HEK293T (cell line): ENCODE measurements at regions not wholly inside any gene's neighbourhood (a gene's known extent, or its start where the extent isn't known, plus 50 kb on each side); places are given as distances from the start of the nearest gene placed in this dataset.

Experiments
- CTCF ChIA-PET: fragments of 350-600 bp; formaldehyde crosslinking; extraction: SDS; loops from one replicate; lab custom pipeline; 2021; ENCODE audit warnings: antibody characterized with exemption, inconsistent platforms; lab: Yijun Ruan, JAX
- POLR2A ChIA-PET: fragments of 350-600 bp; formaldehyde crosslinking; extraction: SDS; loops from one replicate; lab custom pipeline; 2020; ENCODE audit warnings: antibody characterized with exemption, inconsistent platforms; lab: Yijun Ruan, JAX
- DNase-seq: peaks from one replicate; pipeline ENCODE4 v3.0.0; 2012; ENCODE audit warnings: mixed read lengths; ENCODE audit errors: extremely low spot score
- ARNT ChIP-seq: fragments of 450-650 bp; IDR thresholded peaks from 2 replicates; pipeline ENCODE4 v1.6.1; 2017; ENCODE audit warnings: mild to moderate bottlenecking
- BHLHE40 ChIP-seq: fragments of 450-650 bp; IDR thresholded peaks from 2 replicates; pipeline ENCODE4 v1.6.1; 2016; ENCODE audit warnings: mild to moderate bottlenecking, moderate library complexity, borderline replicate concordance
- CTBP1 ChIP-seq: fragments of 450-650 bp; IDR thresholded peaks from 2 replicates; pipeline ENCODE4 v1.6.1; 2016; ENCODE audit warnings: borderline replicate concordance
- ELF4 ChIP-seq: fragments of 450-650 bp; IDR thresholded peaks from 2 replicates; pipeline ENCODE4 v1.6.1; 2017; ENCODE audit warnings: antibody characterized with exemption
- FOXA1 ChIP-seq: fragments of 450-650 bp; IDR thresholded peaks from 2 replicates; pipeline ENCODE4 v1.6.1; 2016; ENCODE audit warnings: mild to moderate bottlenecking
- FOXK2 ChIP-seq: fragments of 450-650 bp; IDR thresholded peaks from 2 replicates; pipeline ENCODE4 v1.6.1; 2016; ENCODE audit warnings: mild to moderate bottlenecking
- FOXM1 ChIP-seq: fragments of 450-650 bp; IDR thresholded peaks from 2 replicates; pipeline ENCODE4 v1.6.1; 2017; ENCODE audit warnings: mild to moderate bottlenecking, borderline replicate concordance
- HDGF ChIP-seq: fragments of 450-650 bp; IDR thresholded peaks from 2 replicates; pipeline ENCODE4 v1.6.1; 2017; ENCODE audit warnings: antibody characterized with exemption, borderline replicate concordance
- L3MBTL2 ChIP-seq: fragments of 450-650 bp; conservative IDR thresholded peaks from 2 replicates; pipeline ENCODE4 v1.6.1; 2016; ENCODE audit warnings: mild to moderate bottlenecking
- LEF1 ChIP-seq: fragments of 450-650 bp; IDR thresholded peaks from 2 replicates; pipeline ENCODE4 v1.6.1; 2017; ENCODE audit warnings: mild to moderate bottlenecking, borderline replicate concordance
- NFRKB ChIP-seq: fragments of 450-650 bp; IDR thresholded peaks from 2 replicates; pipeline ENCODE4 v1.6.1; 2016; ENCODE audit warnings: mild to moderate bottlenecking, moderate library complexity
- PKNOX1 ChIP-seq: fragments of 450-650 bp; IDR thresholded peaks from 2 replicates; pipeline ENCODE4 v1.6.1; 2016
- SP1 ChIP-seq: fragments of 450-650 bp; IDR thresholded peaks from 2 replicates; pipeline ENCODE4 v1.6.1; 2017
- SUZ12 ChIP-seq: fragments of 450-650 bp; IDR thresholded peaks from 2 replicates; pipeline ENCODE4 v1.6.1; 2016; ENCODE audit warnings: mild to moderate bottlenecking
- TARDBP ChIP-seq: fragments of 450-650 bp; IDR thresholded peaks from 2 replicates; pipeline ENCODE4 v1.6.1; 2016
- ZNF384 ChIP-seq: fragments of 450-650 bp; IDR thresholded peaks from 2 replicates; pipeline ENCODE4 v1.6.1; 2016

GRCh38 chr16:85248342-85248741 lies 136.1 kb upstream of the CIBAR2 start:
- ChIA-PET POLR2A (no interaction called here), CTCF (interaction anchor here (0.5 to 0.7 kb wide), 2 partner anchors 24 to 492 kb away, joined by 3 read pairs; no protein-coding TSS in a partner anchor)
- DNase-seq: no peak
- TF ChIP-seq TARDBP (no peak), ARNT (no peak), NFRKB (no peak), CTBP1 (no peak), FOXA1 (no peak), FOXM1 (no peak), SP1 (no peak), HDGF (no peak), ELF4 (no peak), ZNF384 (no peak), PKNOX1 (no peak), FOXK2 (no peak), L3MBTL2 (no peak), LEF1 (no peak), BHLHE40 (no peak), SUZ12 (no peak)

- ChIA-PET CTCF (no interaction called here), POLR2A (no interaction called here)
- TF ChIP-seq SUZ12: no peak
- TF ChIP-seq BHLHE40: no peak
- TF ChIP-seq NFRKB: no peak
- TF ChIP-seq FOXA1: no peak
- no peak for TF ChIP-seq TARDBP
- TF ChIP-seq ARNT: no peak
- no peak for TF ChIP-seq ZNF384
- no peak for TF ChIP-seq SP1
- TF ChIP-seq HDGF: no peak
- TF ChIP-seq ELF4: no peak
- TF ChIP-seq CTBP1: no peak
- no peak for TF ChIP-seq L3MBTL2
- TF ChIP-seq PKNOX1: no peak
- no peak for TF ChIP-seq LEF1
- TF ChIP-seq FOXM1: no peak
- DNase-seq: no peak
Observed at GRCh38 chr16:85248857-85249256, 136.6 kb upstream of the CIBAR2 start.

- POLR2A ChIA-PET: no interaction called here
- no peak for DNase-seq
- CTCF ChIA-PET: no interaction called here
- TF ChIP-seq SP1 (no peak), NFRKB (no peak), LEF1 (no peak), FOXA1 (no peak), CTBP1 (no peak), SUZ12 (no peak), ZNF384 (no peak), ARNT (no peak), PKNOX1 (no peak), FOXK2 (no peak), BHLHE40 (no peak), ELF4 (no peak), L3MBTL2 (no peak), HDGF (no peak), TARDBP (no peak), FOXM1 (no peak)
Observed at GRCh38 chr16:85249418-85250146, 137.3 kb upstream of the CIBAR2 start.

GRCh38 chr16:85250147-85250463 lies 137.8 kb upstream of the CIBAR2 start:
- POLR2A ChIA-PET: no interaction called here
- TF ChIP-seq LEF1 (no peak), L3MBTL2 (no peak), FOXA1 (no peak), PKNOX1 (no peak), ELF4 (no peak), HDGF (no peak), FOXM1 (no peak), TARDBP (no peak), SP1 (no peak), ARNT (no peak), CTBP1 (no peak), FOXK2 (no peak), BHLHE40 (no peak), NFRKB (no peak), ZNF384 (no peak), SUZ12 (no peak)
- DNase-seq: no peak
- CTCF ChIA-PET: no interaction called here

GRCh38 chr16:85250609-85251223 lies 138.4 kb upstream of the CIBAR2 start:
- ChIA-PET CTCF (no interaction called here), POLR2A (no interaction called here)
- DNase-seq: no peak
- no peak for TF ChIP-seq NFRKB
- no peak for TF ChIP-seq HDGF
- TF ChIP-seq FOXA1: no peak
- TF ChIP-seq CTBP1: no peak
- TF ChIP-seq FOXM1: no peak
- no peak for TF ChIP-seq FOXK2
- TF ChIP-seq ELF4: no peak
- TF ChIP-seq ZNF384: no peak
- no peak for TF ChIP-seq L3MBTL2
- TF ChIP-seq BHLHE40: no peak
- no peak for TF ChIP-seq PKNOX1
- no peak for TF ChIP-seq SP1
- no peak for TF ChIP-seq LEF1
- no peak for TF ChIP-seq TARDBP
- TF ChIP-seq SUZ12: no peak
- no peak for TF ChIP-seq ARNT
